Dedifferentiated amniotic fluid mesenchymal stem cell (primary cell): ENCODE measurements at regions not wholly inside any gene's neighbourhood (a gene's known extent, or its start where the extent isn't known, plus 50 kb on each side); places are given as distances from the start of the nearest gene placed in this dataset.
"Not testable (repeated sequence)": the region's sequence is repeated elsewhere in the genome, so short reads cannot be mapped to it uniquely, and the experiment has no call there.

ENCODE experiments used
- DNase-seq: peaks from one replicate; pipeline ENCODE4 v3.0.0-alpha.2; 2016; ENCODE audit errors: extremely low spot score

DNA sequence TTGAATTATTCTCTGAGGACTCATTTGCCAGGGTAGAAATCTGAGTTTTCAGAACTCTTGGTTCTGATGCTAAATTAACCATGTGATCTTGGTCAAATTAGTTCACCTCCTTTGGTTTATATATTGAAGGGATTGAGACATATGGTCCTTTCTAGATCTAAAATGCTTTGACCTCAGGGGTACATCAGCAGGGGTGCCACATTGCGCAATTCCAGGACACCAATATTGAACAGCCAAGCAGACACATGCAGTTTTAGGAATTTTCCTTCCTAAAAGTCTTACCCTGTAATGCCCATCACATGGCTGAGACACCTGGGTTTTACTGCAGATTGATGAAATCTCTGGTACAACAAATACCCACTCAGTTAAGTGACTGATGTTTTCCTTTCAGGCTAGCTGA lies 254.4 kb upstream of the NCAM1 start:
- DNase-seq, result no peak

DNA sequence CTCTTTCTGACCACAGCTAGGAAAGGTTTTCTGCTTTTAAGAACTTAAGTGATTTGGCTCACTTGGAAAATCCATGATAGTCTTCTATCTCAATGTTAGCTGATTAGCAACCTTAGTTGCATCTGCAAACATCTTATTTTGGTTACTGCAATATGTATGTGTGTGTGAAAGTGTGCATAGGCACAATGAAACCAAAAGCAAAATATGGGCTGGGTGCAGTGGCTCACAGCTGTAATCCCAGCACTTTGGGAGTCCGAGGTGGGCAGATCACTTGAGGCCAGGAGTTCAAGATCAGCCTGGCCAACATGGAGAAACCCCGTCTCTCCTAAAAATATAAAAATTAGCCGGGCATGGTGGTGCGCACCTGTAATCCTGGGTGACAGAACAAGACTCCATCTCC lies 246.9 kb upstream of the NCAM1 start:
- DNase-seq, result not testable (repeated sequence)

DNA sequence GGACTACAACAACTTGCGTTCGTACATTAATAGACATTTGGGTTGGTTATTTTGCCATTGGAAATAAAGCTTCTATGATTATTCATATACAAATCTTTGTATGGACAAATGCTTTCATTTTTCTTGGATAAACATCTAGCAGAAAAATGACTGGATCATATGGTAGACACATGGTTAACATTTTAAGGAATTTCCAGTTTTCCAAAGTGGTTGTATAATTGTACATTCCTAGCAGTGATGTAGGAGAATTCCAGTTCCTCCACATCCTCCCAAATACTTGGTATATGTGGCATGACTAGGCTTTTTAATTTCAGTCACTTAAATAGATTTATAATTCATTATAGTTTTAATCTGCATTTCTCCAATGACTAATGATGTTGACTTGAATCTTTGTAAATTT lies 246.2 kb upstream of the NCAM1 start:
- DNase-seq, result no peak

DNA sequence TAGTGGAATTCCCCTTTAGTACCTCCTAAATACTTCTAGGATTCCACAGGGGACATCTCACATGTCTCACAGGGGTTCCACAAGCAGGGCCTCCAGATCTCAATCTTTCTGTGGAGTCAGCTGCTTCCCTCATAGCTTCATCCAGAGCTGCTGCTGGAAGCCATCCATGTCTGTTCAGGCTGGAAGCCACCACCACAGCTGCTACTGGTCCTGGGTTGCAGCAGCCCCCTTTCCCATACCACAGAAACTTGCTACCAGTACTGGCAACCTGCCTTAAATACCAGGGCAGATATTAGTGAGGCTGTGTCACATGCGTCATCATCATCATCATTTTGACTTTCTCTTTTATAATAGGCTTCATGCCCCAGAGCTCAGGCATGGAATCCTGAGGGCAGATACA lies 242.7 kb upstream of the NCAM1 start:
- no peak for DNase-seq

DNA sequence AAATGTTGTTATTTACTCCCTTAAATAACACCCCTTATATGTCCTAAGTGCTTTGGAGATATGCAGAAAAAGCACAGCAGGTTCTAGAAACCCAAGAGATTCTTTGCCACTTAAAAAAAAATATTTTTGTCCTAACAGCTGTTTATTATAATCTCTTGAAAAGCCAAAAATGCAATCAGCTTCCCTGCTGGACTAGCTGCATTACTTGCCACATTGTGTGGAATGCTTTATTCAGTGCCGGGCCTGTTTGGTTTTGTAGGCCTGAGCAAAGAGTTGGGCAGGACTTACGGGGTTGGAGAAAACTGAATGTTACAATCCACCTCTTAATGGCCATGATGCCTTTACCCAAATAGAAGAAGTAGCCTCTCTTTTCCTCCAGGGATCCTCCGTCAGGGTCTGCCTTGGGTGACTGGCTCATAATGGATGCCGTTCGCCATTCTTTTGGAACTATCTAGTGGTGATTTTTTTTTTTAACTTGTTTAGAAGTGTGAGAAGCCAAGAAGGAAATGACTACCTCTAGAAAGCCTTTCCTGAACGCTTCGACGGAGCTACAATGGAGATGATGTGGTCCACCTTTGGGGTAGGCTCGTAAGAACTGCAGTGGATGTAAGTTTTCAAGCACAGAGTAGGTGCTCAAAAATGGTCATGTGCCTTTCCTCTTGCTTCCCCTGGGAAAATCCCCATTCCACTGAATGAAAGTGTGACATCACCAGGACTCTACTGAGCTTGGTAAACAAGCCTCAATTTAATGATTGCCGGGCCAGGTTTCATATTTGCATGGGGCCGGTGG lies 241.3 kb upstream of the NCAM1 start:
- no peak for DNase-seq

DNA sequence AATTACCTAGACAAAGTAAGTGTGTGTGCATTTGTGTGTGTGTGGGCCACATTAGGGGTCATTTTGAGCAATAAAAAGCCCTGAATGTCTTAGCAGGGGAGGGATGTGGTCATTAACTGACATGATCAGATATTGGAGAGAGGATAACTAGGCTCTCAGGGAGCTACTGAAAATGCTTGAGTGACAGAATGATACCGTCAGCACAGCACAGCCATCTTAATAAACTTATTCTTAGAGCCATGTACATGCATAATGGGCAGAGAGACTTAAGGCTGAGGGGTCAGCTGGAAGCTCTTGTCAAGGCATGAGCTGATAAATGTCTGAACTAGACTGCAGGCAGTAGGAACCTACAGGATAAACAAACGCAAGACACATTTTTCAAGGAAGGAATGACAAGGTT lies 239.1 kb upstream of the NCAM1 start:
- DNase-seq, result no peak

DNA sequence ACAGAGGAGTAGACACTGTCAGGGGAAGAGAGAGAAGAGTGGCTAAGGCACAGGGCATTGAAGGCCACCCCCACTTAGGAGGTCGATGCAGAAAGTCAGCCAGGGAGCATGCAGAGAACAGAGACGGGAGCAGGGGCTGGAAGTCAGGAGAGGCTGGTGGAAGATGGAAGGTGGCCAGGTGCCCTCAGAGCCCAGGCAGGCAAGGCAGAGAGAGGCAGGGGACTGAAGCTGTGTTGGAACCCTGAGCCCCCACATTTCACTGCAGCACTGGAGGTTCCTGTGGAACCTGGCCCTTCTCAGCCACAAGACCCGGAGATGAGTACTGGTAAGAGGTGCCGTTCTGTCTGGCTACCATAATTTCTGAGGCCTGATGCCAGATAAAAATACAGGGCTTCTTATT lies 238.3 kb upstream of the NCAM1 start:
- no peak for DNase-seq

DNA sequence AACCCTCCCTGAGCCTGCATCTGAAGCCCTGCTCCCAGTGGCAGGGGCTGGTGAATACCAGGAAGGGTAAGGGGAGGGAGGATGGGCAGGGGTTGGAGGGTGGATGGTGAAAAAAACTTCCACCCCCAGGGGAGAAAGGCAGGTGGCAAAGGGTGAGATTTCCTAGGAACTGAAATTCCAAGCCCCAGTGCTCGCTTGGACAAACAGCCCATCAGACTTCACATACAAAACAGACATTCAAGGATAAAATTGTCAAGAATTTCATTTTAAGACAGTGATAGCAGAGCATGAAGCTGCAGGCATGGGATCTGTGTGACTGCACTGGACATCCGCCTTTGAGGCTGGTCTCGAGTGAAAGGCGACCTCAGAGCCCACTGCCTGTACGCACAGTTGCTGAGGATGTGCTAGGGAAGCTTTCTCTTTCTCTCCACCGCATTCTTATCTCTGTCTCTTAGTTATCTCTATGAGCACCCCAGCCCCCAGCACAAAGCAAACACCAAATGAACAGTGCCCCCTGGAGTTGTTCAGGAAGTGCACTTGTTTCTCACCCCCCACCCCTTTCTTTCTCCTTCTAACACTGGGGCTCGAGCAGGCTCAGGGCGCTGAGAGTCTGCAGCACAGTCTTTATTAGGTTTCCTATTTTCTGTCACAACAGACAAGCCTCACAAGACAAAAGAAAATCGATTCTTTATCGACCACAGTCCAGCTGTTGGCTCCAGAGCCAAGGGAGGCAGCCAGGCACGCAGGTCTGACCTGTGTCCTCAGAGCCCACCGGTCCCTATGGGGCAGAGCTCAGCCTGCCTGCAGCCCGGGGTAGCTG lies 237.3 kb upstream of the NCAM1 start:
- no peak for DNase-seq

DNA sequence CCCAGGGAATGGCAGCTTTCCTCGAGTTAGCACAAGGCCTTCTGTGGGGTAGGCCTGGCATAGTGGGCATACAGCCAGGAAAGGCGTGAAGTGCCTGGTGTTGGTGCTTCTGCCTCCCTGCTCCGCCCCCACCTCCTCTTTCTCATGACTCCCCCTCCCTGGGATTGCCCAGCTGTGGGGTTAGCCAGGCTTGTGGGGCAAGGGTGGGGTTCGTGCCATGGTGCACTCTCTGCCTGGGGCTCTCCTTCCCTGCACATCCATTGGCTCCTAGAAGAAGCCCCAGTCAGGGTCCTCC lies 236.8 kb upstream of the NCAM1 start:
- DNase-seq, result no peak

DNA sequence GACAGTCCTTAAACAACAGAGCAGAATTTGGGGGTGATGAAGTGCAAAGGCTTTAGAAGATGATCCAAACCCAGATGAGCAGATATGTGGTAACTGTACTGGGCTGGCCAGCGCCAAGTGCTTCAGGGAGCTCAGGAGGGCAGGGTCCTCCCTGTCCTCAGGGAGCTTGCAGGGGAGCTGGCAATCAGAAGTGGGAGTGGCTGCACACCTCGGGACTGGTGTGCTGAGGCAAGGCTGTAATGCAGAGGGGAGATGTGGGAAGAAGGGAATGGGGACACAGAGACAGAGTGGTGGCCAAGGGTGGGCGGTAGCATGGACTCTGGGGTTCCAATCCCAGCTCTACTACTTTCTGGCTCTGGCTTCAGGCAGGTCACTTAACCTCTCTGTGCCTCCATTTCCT lies 235.6 kb upstream of the NCAM1 start:
- no peak for DNase-seq

DNA sequence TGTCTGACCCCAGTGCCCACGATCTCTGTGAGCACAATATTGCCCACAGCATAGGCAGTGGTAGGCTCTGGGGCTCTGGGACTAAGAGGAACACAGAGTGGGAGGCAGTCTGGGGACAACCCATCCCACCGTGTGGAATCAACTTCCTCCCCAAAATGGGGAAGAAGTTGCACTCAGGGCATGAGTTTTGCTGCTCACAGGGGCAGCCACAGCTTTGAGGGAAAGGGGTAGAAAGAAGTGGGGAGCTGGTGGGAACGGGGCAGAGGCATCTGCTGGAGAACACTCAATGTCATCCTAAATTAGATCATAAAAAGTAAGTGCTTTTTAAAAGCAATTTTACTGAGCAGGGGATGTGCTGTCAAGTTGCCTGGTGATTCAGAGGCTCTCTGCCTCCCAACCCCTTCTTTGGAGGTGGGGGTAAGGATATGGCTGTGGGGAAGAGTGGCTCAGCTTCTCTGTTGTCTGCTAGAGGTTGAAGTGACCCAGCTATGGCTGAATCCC lies 233.8 kb upstream of the NCAM1 start:
- DNase-seq, result no peak

DNA sequence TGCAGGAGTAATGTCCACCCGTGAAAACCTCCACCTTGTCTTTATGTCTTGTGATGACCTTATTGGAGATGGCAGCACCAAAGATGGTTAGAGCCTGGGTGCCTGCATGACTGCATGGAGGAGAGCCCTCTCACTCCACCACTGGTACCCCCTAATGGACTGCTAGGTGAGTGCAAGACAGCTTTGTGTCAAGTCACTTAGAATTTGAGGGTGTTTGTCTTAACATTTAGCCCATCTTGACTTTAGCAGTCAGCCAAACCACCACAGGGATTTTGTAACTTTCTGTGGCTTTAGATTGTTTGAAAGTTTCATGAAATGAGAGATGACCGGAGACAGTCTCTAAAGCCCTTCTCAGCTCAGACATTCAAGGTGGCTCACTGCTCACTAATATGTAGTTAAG lies 232.9 kb upstream of the NCAM1 start:
- DNase-seq, result no peak

DNA sequence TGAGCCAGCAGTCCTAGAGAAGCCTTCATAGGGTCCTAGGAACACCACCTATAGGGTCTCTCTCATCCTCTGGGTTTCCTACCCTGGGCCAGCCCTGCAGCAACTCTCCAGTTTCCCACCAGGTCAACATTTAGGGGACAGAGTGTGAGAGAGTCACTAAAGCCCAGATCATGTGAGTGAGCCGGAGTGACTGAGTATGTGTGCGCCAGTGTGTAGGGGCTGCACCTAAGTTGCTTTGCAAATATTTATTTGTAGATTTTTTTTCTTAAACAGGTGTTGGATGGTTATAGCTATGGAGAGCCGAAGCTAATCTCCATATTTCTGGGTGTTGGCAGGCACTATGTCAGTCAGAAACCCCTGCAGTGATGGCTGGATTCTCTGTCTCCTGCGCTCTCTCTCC lies 232.5 kb upstream of the NCAM1 start:
- no peak for DNase-seq

DNA sequence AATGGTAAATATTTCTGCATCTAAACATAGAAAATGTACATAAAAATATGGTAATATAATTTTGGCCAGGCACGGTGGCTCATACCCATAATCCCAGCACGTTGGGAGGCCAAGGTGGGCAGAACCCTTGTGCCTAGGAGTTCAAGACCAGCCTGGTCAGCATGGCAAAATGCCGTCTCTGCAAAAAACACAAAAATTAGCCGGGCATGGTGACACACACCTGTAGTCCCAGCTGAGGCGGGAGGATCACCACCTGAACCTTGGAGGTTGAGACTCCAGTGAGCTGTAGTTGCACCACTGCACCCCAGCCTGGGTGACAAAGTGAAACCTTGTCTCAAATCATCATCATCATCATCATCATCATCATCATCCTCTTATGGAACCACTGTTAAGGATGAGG lies 230.6 kb upstream of the NCAM1 start:
- DNase-seq, result no peak

DNA sequence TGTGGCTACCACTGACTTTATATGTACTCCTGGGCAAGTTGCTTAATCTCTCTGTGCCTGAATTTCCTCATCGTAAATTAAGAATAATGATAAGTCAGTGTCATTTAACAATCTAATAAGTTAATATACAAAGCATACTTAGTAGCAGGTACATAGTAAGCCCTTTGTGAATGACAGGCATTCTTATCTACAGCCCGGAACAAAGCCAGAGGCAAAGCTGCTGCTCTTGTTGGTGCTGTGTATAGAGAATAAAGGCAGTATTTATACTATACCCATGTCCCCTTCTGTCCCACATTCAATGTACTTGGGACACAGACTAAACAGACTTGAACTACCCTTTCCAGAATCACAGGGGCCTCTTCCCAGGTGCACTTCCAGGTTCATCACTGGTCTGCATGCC lies 229.7 kb upstream of the NCAM1 start:
- DNase-seq, result no peak

DNA sequence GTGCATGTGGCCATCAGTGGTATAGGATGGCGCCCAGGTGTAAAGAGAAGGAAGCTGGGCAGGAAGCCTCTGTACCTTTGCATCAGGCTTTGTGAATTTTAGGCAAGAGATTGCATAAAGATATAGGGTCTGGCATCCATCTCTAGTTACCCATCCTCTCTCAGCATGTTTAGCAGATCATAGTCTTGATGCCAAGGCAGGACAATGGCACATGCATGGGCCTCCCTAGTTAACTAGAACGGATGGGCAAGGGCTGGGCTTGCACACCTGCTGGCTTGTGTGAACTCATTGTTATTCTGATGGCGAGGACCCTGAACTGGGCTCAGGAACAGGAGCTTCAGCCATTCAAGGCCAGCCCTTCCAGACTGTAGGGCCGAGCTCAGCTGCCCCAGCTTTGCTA lies 229.2 kb upstream of the NCAM1 start:
- DNase-seq, result no peak

DNA sequence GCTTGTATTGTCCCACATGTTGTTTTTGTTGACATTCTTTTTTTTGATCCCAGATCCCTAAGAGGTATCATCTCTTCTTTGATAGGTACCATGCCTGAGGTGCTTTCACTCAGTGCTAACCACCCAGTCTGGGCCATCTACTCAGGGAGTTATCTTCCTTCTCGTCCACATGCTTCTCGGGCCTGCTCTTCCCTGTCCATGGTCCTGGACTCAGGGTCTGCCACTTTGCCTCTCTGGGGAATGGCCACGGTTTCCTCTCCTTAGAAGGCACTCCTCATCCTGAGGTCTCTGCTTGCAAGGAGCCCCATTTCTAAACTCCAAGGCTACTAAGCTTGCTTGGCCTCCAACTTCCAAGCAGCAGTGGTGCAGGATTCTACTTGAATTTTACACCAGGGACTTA lies 227.0 kb upstream of the NCAM1 start:
- no peak for DNase-seq

DNA sequence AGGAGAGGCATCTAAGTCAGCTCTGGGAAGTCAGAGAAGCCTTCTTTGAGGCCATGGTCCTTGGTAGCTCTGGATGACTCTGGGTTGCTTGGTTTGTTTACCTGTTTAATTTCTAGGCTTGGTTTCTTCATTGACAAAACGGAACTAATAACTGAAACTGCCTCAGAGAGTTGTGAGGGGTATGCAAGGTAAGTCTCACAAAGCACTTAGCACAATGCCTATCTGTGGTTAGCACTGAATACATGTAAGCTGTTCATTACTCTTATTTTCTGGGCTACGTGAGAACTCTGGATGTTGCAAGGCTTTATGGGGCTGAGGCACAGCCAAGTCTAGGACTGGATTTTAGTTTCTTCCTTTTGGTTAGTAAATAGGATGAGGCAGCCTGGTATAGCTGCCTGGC lies 225.8 kb upstream of the NCAM1 start:
- DNase-seq, result no peak

DNA sequence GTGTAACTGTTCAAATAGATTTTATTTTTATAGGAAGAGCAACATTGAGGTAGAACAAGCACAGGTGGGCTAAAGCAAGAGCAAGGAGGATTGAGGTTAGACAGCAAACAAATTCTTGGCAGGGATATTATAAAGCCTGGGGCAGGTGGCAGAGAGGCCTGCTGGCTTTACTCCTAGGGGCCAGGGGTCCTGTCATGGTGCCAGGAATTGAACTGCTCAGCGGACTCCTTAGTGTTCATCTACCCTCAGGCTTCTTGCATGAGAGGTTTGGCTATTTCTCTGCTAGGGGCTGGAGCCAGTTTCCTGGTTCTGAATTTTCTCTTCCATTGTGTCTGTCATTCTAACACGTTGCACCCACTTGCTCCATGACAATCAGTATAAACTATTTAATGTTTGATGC lies 217.2 kb upstream of the NCAM1 start:
- DNase-seq, result no peak

DNA sequence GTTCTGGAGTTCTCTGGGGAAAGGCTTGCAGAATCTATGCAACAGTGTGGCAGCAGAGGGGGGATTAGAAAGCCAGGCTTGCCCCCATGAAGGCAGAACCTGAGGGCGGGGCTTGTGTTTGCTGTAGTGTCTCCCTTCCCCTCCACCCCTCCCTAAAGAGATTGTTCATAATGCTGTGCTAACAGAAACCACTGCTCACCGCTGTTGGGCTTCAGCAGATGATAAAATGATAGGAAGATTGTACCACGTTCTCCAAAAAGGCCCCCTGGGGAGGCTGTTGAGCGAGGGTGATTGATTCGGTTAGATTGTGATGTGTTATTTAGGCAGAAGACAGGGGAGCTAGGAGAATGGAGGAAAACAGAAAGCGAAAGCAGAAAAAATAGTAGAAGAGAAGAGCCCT lies 215.2 kb upstream of the NCAM1 start:
- DNase-seq, result no peak

DNA sequence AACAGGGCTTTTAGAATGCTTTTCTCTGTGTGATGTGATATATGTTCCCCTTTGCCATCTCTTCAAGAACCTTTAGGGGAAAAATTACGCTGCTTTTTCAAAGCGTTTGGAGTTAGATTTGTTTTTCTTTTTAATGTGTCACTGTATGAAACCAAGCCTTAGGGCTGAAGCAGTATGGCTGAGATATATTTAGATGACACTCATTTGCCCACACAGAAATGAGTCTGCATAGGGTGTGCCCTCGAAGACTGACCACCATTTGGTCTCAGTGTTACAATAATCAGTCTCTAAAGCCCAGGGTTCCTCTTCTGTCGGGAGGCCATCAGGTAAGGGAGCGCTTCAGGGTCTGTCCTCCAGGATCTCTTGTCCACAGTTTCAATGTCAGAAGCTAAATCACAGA lies 213.0 kb upstream of the NCAM1 start:
- no peak for DNase-seq

DNA sequence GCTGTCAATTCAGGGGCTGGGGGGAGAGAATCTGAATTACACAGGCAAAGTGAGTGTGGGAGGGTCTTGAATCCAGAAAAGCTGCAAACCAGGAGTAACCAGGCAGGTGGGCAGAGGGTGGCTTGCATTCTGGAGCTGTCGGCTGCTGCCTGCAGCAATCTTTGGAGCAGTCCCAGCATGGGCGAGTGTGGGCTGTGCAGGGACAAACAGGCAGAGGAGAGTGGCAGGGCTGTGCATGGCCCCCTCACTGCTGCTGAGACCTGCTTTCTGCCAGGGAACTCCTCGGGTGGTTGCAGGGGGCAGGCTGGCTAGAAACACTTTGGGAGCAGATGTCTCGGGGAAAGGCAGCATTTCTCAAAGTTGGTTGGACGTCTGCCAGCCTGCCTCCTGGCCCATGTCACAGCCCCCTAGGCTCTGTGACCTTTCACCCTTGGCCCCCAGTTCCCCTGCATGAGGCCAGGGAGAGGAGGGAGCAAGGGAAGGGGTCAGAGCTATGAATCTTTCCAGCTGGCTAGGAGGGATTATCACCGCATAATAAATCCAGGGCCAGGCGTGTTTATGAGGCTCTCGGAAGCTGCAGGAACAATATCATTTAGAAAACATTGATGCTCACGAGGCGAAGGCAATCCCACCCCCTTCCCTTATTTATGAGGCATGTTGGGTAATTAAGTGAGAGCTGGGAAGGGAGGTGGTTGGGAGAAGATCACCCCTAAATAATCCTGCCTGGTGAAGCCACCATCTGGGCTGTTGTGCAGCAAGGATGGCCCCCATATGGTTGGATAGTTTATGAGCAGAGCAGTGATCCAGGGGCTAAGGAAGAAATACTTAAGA lies 212.3 kb upstream of the NCAM1 start:
- no peak for DNase-seq

DNA sequence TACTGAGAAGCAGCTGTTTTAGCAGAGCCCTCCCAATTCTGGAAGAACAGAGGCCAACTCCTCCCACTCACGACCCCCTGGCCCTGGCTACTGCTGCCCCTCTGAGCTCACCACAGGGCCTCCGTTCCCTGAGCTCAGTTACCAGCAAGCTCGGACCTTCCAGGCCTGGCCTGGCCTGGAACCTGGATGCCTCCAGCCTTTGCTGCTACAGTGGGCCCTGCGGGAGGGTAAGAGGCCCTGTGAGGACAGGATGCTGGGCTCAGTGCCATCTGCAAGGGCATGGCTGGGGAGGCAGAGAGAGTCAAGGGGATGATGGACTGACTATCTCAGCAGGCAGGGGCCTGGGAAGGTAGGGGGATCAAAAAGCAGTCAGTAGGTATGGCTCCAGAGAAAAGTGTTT lies 209.9 kb upstream of the NCAM1 start:
- no peak for DNase-seq
